ENCODE measurements at regions not wholly inside any gene's neighbourhood (a gene's known extent, or its start where the extent isn't known, plus 50 kb on each side); places are given as distances from the start of the nearest gene placed in this dataset.

DNA sequence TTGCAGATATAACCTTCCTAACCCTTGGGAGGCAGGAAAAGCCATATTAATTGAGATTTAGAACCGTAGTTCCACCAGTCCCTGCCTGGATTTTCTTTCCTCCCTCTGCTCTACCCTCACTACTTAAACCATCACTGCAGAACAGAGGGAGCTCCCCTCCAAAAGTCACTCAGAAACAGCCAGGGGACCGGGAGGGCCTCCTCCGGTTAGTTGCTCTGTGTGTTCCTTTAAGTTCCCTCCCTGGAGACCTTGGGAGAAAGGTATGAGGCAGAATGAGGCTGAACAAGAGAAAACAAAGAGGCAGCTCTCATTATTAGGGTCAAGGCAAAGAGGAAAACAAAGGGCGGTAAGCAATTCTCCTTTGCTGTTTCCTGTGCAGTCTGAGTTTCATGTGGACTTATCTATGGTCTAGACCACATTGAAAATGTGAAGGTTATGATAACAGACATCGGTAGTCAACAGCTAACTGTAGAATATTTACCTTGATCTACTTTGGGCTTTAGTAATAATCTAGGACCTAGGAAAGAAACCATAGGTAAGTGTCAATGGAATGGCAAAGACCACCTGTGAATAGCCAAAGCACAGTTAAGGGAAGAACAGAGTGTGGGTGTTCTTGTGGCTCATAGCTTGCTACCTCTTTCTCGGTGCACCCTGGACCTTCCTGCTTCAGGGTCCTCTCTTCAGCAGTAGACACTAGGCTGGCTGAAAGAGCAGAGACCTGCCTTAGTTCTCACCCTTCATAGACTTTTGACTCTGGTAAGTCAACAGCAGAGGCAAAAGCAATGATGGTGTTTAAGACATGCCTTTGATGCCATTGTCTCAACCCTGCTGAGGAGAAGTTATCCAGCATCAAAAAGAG is 250.9 kb upstream of the CITED2 start:
- TF ChIP-seq, protein P1, sequence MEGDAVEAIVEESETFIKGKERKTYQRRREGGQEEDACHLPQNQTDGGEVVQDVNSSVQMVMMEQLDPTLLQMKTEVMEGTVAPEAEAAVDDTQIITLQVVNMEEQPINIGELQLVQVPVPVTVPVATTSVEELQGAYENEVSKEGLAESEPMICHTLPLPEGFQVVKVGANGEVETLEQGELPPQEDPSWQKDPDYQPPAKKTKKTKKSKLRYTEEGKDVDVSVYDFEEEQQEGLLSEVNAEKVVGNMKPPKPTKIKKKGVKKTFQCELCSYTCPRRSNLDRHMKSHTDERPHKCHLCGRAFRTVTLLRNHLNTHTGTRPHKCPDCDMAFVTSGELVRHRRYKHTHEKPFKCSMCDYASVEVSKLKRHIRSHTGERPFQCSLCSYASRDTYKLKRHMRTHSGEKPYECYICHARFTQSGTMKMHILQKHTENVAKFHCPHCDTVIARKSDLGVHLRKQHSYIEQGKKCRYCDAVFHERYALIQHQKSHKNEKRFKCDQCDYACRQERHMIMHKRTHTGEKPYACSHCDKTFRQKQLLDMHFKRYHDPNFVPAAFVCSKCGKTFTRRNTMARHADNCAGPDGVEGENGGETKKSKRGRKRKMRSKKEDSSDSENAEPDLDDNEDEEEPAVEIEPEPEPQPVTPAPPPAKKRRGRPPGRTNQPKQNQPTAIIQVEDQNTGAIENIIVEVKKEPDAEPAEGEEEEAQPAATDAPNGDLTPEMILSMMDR (conservative IDR thresholded peaks at IDR 0.05): no peak
- TF ChIP-seq EZH2 (IDR thresholded peaks at IDR 0.05; ENCODE audit: low read depth): no peak

Measured in PC-9 (cell line).